ENCODE measurements at regions not wholly inside any gene's neighbourhood (a gene's known extent, or its start where the extent isn't known, plus 50 kb on each side); places are given as distances from the start of the nearest gene placed in this dataset.

DNA sequence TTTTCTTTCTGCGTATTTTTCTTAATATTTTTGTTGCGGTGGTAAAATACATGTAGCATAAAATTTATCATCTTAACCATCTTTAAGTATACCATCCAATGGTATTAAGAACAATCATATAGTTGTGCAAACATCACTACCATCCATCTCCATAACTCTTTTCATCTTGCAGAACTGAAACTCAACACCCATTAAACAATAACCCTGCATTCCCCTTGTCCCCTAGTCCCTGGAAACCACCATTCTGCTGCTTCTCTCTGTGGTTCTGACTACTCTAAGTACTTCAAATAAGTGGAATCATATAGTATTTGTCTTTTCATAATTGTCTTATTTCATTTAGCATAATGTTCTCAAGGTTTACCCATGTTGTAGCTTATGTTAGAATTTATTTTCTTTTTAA, 67.3 kb upstream of the EOMES start:
- TF ChIP-seq, protein P1, sequence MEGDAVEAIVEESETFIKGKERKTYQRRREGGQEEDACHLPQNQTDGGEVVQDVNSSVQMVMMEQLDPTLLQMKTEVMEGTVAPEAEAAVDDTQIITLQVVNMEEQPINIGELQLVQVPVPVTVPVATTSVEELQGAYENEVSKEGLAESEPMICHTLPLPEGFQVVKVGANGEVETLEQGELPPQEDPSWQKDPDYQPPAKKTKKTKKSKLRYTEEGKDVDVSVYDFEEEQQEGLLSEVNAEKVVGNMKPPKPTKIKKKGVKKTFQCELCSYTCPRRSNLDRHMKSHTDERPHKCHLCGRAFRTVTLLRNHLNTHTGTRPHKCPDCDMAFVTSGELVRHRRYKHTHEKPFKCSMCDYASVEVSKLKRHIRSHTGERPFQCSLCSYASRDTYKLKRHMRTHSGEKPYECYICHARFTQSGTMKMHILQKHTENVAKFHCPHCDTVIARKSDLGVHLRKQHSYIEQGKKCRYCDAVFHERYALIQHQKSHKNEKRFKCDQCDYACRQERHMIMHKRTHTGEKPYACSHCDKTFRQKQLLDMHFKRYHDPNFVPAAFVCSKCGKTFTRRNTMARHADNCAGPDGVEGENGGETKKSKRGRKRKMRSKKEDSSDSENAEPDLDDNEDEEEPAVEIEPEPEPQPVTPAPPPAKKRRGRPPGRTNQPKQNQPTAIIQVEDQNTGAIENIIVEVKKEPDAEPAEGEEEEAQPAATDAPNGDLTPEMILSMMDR (IDR thresholded peaks at IDR 0.05; ENCODE audit: low read depth, low read length, missing input control) = no peak
- TF ChIP-seq, protein P2, sequence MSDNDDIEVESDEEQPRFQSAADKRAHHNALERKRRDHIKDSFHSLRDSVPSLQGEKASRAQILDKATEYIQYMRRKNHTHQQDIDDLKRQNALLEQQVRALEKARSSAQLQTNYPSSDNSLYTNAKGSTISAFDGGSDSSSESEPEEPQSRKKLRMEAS (IDR thresholded peaks at IDR 0.05) = no peak
- no peak for TF ChIP-seq YY1 (IDR thresholded peaks at IDR 0.05)
- TF ChIP-seq, protein P3, sequence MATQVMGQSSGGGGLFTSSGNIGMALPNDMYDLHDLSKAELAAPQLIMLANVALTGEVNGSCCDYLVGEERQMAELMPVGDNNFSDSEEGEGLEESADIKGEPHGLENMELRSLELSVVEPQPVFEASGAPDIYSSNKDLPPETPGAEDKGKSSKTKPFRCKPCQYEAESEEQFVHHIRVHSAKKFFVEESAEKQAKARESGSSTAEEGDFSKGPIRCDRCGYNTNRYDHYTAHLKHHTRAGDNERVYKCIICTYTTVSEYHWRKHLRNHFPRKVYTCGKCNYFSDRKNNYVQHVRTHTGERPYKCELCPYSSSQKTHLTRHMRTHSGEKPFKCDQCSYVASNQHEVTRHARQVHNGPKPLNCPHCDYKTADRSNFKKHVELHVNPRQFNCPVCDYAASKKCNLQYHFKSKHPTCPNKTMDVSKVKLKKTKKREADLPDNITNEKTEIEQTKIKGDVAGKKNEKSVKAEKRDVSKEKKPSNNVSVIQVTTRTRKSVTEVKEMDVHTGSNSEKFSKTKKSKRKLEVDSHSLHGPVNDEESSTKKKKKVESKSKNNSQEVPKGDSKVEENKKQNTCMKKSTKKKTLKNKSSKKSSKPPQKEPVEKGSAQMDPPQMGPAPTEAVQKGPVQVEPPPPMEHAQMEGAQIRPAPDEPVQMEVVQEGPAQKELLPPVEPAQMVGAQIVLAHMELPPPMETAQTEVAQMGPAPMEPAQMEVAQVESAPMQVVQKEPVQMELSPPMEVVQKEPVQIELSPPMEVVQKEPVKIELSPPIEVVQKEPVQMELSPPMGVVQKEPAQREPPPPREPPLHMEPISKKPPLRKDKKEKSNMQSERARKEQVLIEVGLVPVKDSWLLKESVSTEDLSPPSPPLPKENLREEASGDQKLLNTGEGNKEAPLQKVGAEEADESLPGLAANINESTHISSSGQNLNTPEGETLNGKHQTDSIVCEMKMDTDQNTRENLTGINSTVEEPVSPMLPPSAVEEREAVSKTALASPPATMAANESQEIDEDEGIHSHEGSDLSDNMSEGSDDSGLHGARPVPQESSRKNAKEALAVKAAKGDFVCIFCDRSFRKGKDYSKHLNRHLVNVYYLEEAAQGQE (IDR thresholded peaks at IDR 0.05) = no peak
- TF ChIP-seq RAD21 (IDR thresholded peaks at IDR 0.05) = no peak
- TF ChIP-seq GABPA (IDR thresholded peaks at IDR 0.05 in 1 of 2, conservative IDR thresholded peaks at IDR 0.05 in 1 of 2) = no peak
- no peak for TF ChIP-seq TAF1 (conservative IDR thresholded peaks at IDR 0.05)
